HG03432 (cell line): ENCODE measurements at regions not wholly inside any gene's neighbourhood (a gene's known extent, or its start where the extent isn't known, plus 50 kb on each side); places are given as distances from the start of the nearest gene placed in this dataset.
"Not testable (repeated sequence)": the region's sequence is repeated elsewhere in the genome, so short reads cannot be mapped to it uniquely, and the experiment has no call there.

Experiments used
- ATAC-seq: cut with Tn5 transposase; IDR thresholded peaks from one replicate; pipeline ENCODE4 v1.9.1; 2021; ENCODE audit warnings: mild to moderate bottlenecking, moderate library complexity; ENCODE audit not compliant: unreplicated experiment

DNA sequence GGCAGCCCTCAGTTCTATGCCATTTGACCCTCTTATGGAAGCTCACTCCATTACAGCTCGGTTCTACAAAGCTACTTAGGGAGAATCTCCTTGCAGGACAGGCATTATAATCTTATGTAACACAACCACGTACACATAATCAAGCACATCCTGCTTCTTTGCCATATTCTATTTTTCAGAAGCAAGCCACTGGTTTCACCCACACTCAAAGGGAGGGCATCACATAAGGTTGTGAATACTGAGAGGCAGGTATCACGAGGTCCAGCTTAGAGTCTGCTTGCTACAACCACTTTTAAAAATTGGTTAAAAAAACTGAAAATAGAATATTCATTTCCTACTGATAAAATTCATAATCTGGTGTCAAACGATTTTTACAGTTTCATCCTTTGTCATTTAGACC lies 589.2 kb downstream of the SLC16A7 start:
- ATAC-seq = no peak

- no peak for ATAC-seq
Observed at GRCh38 chr12:60191271-60191670, 595.4 kb downstream of the SLC16A7 start.

DNA sequence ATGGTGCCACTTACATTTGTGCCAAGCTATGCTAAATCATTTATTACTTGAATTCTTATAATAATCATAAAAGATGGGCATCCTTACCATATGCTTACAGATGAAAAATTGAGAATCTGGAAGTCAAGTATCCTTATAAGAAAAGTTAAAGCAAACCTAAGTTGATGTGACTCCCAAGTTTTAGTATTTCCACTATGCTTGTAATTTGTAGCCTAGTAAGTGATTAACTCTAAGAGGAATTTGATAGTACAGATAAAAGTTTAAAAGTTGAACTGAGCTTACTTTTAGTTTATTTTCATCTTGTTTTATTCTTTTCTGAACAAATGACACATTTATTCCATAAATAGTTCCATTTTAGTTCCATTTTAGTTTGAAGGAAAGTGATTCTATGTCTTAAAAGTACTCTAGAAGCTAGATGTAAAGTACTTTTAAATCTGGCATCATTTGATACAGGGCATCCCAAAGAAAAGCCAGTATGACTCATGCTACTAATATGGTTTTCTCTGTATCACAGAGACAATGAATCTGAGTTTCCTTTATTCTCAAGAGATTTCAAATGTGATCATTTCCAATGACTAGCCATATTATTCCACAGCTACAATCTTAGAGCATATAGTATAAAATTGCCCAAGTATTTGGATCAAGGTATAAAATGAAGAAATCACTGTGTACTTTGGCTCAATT lies 596.0 kb downstream of the SLC16A7 start:
- no peak for ATAC-seq

DNA sequence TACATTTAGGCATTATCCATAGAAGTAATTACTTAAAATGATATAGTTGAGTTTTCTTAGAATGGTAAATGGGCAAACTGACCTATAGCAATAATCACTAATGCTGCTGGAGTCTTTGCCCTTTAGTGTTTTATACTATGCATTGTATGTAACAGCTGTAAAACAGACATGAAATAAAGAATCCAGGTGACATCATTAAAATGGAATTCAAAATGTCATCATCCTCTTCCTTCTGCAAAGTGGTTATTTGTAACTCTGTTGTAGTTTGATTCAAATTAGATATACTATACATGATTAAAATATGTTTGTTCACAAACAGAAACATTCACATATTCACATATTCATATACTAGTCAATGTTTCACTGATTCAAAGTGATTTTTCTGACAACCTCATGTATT lies 598.8 kb downstream of the SLC16A7 start:
- no peak for ATAC-seq

DNA sequence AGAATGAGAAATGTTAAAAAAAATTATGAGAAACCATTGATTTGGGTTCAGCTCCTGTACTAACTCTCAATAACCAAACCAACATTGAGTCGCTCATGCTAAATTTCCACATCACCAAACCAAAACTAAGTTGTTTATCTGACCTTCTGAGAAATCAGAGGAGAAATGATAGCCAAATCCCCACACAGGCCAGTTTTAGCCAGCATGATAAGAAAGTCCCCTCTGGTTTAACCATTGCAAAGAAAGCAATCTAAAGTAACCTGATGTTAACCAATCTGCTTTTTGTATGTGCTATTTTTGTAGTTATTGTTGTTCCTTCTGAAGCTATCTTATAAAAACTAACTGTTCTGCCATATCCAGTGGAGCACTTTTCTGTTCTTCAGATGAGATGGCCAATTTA lies 599.7 kb downstream of the SLC16A7 start:
- ATAC-seq = no peak

GRCh38 chr12:60196366-60196765 lies 600.5 kb downstream of the SLC16A7 start:
- no peak for ATAC-seq

DNA sequence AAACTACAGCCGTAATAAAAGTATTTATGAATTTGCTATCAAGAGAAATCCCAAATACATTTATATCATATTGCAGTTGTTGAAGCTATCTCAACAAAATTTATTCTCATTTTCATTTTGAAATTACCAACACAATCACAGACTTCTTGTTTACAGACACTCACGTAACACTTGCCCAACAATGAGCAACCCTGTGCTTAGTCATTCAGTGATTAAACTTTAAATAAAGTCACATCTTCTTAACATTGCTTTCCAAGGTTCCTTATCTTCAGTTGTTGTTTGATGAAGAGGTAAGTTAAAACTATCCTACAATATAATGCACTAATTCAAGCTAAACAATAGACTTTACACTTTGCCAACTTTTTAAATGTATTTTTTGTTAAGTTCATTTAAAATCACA lies 601.8 kb downstream of the SLC16A7 start:
- no peak for ATAC-seq

DNA sequence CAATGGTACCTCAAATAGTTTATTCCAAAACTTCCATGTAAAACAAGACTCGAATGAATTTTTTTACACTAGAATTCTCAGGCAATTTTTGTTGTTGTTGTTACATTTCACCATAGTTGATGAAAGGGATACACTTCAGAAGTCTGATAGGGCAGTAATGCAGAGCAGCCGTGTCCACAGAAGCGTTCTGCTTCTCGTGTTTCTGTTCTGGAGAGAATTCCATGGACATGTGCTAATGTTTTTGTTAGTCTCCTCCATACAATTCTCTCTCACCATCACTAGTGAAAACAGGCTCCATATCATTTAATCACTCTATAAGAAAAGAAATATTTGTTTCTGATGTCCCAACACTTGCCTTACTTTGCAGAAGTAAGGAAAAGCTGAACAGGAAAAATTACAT lies 606.1 kb downstream of the SLC16A7 start:
- no peak for ATAC-seq

DNA sequence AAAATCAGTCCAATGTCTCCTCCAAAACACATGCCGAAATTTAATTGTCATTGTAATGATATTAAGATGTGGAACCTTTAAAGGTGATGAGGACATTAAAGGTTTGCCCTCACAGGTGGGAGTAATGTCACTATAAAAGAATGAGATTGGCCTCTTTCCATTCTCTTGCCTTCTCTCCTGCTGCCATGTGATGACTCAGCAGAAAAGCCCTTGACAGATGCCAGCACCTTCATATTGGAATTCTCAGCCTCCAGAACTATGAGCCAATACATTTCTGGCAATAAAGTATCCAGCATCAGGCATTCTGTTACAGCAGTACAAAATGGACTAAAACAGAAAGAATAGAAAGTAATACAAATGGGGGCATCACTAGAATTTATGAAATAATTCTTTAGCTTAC lies 609.7 kb downstream of the SLC16A7 start:
- ATAC-seq = no peak

GRCh38 chr12:60209521-60209920 lies 613.7 kb downstream of the SLC16A7 start:
- ATAC-seq = no peak

GRCh38 chr12:60209933-60210332 lies 614.1 kb downstream of the SLC16A7 start:
- no peak for ATAC-seq

GRCh38 chr12:60210756-60211155 lies 614.9 kb downstream of the SLC16A7 start:
- ATAC-seq = no peak

DNA sequence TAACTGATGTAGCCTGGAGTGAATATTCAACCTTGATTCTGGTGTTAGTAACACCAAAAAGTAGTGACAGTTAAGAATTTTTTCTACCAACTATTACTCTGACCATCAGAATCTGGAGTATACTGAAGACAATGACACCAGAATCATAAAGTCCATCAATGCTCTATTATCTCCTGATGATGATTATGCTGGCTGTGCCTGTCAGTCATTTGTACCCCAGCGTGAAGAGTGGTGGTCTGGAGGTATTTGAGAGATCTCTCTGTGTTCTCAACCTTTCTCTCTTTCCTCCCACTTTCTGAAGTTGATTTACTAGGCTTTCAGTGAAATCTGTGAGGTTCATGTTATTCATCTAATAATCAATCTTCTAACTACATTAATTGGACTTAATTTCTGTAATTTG lies 615.4 kb downstream of the SLC16A7 start:
- ATAC-seq = no peak

DNA sequence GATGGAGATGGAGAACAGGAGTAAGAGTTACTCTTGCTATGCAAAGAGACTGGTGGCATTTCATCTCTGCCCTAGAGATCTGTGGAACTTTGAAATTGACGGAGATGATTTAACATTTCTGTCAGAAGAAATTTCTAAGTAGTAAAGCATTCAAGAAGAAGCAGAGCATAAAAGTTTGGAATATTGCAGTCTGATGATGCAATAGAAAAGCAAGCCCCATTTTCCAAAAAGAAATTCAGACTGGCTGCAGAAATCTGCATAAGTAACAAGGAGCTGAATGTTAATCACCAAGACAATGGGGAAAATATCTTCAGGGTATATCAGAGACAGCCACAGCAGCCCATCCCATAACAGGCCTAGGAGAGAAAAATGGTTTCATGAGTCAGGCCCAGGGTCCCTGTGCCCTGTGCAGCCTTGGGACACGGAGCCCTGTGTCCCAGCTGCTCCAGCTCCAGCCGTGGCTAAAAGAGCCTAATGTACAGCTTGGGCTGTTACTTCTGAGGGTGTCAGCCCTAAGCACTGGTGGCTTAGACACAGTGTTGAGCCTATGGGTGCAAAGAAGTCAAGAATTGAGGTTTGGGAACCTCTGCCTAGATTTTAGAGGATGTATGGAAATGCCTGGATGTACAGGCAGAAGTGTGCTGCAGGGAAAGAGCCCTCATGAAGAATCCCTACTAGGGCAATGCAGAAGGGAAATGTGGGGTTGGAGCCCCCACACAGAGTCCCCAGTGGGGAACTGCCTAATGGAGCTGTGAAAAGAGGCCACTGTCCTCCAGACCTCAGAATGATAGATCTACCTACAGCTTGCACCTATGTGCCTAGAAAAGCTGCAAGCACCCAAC lies 616.6 kb downstream of the SLC16A7 start:
- no peak for ATAC-seq

DNA sequence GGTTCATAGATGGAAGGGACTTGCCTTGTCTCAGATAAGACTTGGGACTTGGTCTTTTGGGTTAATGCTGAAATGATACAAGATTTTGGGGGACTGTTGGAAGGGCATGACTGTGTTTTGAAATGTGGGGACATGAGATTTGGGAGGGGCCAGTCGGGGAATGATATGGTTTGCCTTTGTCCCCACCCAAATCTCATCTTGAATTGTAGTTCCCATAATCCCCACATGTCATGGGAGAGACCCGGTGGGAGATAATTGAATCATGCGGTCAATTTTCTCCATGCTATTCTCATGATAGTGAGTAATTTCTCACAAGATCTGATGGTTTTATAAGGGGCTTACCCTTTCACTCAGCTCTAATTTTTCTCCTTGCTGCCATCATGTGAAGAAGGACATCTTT lies 617.4 kb downstream of the SLC16A7 start:
- ATAC-seq = not testable (repeated sequence)

GRCh38 chr12:60216226-60216625 lies 620.4 kb downstream of the SLC16A7 start:
- no peak for ATAC-seq

GRCh38 chr12:60223242-60223641 lies 627.4 kb downstream of the SLC16A7 start:
- ATAC-seq = no peak

GRCh38 chr12:60225216-60226000 lies 629.6 kb downstream of the SLC16A7 start:
- no peak for ATAC-seq

DNA sequence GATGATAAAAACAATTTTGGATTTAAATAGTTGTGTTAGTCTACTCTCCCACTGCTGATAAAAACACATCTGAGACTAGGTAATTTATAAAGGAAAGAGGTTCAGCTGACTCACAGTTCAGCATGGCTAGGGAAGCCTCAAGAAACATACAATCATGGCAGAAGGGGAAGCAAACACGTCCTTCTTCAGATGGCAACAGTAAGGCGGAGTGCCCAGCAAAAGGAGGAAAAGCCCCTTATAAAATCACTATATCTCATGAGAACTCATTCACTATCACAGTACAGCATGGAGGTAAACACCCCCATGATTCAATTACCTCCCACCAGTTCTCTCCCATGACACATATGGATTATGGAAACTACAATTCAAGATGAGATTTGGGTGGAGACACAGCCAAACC lies 632.1 kb downstream of the SLC16A7 start:
- ATAC-seq = no peak

DNA sequence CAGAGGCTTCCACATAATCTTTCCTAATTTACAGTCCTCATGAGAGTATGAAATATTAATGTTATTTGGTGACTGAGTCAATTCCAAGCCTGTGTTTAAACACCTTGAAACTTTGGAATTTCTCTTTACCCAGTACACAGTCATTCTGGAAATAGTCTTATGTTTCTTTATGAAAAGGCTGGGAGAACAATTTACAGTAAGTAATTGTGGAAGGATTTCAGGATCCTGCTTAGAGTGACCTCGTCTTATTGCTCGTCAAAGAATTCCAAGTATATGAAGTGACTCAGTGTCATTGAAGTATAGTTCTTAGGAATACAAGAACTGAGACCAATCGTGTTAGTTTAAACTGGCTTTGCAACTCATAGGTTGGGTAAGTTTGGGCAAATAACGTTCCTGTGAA lies 634.2 kb downstream of the SLC16A7 start:
- no peak for ATAC-seq

DNA sequence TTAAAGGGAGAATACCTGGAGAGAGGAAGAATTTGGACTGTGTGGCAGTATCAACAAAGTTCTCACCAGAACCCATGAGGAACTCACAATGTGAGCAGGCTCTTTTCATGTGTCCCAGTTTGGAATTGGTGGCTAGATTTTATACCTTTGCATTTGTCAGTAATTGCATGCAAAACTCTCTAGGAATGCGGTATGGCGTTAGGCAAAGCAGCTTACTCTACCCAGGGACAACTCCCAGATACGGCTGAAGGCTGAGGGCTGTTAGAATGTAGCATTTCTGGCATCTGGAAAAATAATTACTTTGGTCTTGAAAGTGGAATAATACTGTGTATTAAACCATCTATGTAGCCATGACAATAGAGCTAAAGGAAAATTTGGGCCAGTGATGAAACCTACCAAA lies 635.5 kb downstream of the SLC16A7 start:
- no peak for ATAC-seq
